ENCODE measurements at regions not wholly inside any gene's neighbourhood (a gene's known extent, or its start where the extent isn't known, plus 50 kb on each side); places are given as distances from the start of the nearest gene placed in this dataset.

DNA sequence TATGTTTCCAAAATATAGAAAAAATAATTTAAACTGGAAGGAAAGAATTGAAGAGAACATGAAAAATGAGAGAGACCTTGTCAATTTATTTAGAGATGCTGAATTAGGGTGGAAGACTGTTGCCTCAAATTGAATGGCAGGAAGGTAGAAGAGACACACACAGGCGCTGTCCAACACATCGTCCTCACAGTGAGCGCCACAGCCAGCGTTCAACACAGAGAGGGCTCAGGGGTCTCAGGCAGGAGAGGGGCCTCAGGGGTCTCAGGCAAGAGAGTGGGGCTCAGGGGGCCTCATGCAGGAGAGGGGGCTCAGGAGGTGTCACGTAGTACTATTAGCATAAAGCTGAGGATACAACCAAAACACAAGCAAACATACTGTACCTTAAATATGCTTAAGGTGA is 65.7 kb downstream of the TMEM18 start:
- no peak for DNase-seq

DNA sequence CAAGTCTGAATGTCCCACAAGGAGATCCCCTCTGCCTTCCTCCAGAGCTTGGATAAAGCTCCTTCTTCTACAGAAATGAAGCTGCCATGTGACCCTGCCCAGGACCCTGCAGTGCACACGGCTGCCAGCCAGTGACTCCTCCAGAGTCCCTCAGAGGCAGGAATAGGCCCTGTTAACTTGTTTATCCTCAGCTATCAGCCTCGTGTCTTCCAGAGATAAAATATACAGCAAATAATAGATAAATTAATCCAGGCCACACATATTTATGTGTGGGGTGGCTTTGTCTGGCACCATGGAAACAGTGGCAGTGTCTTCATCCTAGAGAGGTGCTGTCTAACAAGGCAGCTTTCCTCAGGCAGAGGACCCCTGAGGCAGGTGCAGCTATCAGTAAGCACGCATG is 66.7 kb downstream of the TMEM18 start:
- no peak for DNase-seq

DNA sequence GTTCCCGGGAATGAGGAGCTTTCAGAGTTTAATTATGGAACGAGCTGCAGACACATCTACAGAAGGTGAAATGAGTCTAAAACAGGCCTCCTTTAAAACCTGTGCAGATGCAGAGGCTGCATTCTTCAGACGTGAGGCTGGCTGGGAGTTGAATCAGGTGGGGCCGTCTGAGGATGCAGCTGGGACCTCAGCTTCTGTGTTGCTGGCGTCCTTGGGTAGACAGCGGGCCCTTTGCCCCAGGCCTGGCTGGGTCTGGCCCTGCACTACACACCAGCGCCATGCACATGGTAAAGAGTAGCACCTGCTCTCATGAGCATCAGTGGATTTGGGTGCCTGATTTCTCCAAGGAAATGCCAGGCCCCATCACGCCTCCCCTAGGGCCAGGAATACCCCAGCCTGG is 67.3 kb downstream of the TMEM18 start:
- no peak for DNase-seq

DNA sequence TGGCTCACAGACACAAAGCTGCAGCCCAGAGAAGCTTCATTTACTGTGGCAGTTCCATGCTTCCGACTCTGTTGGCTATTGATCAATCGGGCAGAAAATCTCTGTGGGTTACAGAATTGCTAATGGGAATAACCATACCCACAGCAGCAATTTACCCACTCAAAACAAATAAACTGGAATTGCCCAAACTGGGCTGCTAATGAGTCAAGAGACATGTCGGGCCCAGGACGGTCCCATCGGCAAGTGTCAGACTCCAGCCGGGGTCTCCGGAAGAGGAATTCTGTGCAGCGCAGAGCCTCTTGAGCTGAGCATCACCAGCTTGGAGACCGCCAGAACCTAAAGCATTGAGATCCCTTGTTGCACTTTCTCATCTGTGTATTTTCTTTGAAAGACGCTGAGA is 67.8 kb downstream of the TMEM18 start:
- DNase-seq = no peak

DNA sequence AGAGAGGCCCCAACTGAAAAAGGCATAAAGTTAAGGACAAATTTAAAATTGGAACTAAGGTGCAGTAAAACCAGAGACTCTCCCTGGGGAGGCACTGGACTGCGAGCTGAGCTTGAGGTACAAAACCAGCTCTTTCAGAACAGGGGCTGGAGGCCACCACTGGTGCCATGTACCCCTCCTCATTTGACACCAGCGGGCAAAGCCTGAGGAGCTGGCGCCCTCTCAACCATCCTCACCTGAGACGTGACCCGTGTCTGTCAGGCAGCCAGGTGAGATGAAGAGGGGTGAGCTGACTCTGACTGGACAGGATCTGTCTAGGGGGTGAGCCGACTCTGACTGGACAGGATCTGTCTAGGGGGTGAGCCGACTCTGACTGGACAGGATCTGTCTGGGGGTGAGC is 68.5 kb downstream of the TMEM18 start:
- DNase-seq = no peak

DNA sequence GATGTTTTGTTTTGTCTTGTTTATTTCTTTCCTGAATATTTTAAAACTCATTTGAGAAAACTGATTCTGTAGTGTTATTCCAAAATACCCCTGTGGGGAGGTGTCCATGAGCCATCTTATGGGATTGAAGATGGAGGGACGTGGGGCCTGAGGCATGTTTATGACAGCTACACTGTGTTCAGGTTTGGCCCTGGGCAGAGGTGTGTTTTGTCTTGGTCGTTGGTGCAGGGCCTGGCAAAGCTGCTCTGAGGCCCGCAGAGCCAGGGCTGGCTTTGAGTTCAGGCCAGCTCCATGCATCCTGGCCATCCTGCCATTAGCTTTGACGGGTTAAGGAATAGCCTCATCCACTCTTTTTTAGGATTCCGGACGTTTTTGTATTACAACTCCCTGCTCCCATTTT is 68.9 kb downstream of the TMEM18 start:
- DNase-seq = no peak

DNA sequence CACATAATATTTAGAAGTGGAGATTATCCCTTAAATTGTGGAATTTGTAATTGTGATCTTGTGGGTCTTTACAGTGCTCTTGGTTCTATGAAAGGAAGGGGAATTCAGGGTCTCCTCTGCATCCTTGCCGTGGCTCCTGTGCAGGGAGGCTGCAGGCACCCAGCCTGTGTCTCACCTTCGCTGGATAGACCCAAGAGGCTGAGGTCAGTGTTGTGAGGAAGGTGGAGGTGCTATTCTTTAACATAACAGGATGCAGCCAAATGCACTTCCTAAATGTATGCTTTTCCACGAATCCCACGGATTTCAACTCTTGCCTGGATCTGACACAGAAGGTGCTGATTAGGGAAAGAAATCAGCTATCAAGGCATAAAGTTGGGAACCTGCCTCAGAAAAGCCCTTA is 69.5 kb downstream of the TMEM18 start:
- no peak for DNase-seq

DNA sequence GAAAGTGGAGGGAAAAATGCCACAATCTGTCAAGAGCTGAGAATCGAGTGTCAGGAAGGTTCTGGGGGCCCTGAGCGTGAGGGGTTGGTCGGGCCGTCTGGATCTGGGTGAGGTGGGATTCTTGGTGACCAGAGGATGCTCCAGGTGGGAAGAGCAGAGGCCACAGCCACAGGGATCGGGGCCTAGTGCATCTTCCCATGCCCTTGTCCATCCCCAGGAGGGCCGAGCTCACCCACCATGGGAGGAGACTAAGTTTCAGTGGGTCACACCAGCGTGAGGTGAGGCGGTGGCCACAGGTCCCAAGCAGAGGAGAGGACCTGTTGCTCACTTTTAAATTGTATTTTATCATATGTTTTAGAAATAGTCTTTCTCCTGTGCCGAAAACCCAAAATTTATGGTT is 70.0 kb downstream of the TMEM18 start:
- DNase-seq = no peak

DNA sequence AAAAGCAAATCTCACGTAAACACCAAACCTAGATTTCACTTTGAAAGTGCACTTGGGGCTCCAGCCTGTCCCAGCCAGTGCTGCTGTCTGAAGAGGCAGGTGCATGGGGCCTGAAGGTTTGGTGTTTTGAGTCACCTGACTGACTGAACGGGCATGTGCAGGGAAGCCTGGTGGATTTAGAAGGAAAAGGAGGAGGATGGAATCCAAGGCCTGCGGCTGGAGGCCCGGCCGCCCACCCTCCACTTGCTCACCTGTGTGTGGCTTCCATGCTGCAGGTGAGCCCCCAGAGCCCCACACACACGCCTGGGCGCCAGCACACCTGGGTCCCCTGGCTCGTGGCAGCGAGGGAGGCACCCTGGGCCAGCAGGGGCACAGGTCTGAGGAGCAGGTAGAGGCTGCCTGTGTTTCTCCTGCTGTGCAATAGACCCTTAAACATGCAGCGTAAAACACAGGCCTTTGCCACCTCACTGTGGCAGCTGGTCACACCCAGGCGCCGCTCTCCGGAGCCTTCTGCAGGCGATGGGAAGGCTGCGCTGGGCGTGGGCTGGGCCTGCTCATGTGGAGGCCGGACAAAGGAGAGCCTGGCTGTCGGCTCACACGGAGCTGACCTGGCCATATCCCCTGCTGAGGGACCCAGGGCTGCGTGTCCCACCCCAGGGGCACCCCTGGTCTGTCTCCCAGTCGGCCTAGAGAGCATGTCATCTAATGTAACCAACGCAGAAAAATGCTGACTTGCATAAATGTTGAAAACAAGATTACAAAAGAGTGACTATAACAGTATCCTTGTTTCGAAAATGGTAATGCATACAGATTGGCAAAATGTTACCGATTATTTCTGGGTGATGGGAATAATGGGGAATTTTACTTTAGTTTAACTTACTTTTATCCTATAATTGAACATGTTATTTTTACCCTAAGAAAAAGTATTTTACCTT is 71.3 kb downstream of the TMEM18 start:
- no peak for DNase-seq

DNA sequence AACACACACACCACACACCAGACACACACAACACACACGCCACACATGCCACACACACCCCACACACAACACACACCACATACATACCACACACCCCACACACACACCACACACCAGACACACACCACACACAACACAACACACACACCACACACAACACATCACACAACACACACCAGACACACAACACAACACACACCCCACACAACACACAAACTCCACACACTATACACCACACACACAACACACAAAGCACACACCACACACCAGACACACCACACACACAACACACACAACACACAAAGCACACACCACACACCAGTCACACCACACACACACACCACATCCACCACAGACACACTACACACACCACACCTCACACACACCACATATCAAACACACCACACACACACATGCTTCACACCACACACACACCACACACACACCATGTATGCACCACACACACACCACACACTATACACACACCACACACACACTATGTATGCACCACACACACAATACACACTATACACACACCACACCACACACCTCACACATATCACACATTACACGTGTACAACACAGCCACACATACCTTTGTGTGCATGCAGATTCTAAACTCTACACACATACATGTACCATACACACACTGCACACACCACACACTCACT is 72.2 kb downstream of the TMEM18 start:
- DNase-seq = no peak

DNA sequence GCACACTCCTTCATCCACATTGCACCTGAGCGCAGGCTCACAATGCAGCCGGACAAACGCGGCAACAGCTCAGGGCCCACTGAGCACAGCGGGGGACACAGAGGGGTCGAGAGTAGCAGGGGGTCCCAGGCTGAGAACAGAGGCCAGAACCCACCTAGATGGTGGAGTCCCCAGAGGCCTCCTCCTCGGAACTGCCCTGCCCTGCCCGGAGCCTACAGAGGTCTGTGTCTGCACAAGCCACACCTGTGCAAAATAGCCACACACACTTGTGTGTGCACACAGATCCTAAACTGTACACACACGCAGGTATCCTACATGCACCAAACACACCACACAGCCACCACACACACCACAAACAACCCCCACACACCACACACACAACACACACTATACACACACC is 72.8 kb downstream of the TMEM18 start:
- DNase-seq = no peak

DNA sequence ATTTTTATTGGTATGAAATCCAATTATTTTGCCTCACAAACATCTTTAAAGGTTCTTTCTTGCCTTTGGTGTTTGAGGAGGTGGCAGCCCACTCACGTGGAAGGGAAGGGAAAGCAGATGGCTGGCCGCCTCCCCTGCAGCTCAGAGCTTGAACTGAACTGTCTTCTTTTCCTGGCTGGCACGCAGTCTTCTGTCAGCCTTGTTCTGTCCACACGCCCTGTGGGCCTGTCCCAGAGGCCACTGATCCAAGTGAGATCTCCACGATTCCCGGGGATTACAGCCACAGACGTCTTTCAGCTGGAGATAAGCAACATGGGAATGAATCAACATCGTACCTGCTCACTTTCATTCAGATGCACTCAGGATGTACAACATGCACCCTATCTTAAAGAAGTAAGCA is 73.3 kb downstream of the TMEM18 start:
- no peak for DNase-seq

DNA sequence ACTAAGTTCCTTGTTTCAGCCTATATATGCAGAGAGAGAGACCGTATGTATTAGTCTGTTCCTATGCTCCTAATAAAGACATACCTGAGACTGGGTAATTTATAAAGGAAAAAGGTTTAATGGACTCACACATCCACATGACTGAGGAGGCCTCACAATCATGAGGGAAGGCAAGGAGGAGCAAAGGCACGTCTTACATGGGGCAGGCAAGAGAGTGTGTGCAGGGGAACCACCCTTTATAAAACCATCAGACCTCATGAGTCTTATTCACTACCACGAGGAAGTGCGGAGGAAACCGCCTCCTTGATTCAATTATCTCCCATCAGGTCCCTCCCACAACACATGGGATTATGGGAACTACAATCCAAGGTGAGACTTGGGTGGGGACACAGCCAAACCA is 73.8 kb downstream of the TMEM18 start:
- DNase-seq = no peak

DNA sequence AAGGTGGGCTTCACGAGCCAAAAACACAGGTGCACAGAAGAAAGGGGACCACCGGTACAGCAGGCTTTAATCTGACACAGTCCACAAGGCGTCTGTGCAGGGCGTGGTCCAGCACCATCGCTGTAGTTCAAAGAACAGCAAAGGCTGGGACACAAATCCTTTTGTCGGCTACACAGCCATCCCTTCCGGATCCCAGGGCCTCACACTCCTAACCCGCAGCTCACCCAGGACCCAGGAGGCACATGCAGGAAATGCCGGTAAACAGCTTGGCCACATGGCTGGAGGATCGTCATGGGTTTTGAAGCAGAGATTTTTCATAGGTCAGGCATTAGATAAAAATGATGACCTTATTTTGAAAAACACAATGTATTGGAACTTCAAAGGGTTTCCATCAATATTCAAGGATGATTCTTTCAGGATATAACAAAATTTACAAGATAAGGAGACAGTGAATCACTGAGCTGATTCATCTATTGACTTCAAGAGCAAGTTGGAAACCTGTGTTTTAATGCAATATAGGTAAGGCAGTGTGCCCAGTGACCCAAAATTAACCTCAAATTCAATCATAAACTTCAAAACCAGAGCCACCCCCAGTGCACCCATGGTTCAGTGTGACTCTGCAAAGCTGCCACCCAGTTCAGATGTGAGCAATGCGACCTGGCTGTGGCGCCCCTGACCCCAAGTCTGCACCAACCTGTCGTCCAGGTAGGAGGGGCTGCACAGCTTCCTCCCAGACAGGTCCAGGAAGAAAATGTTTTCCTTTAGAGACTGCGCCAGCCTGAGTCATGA is 74.4 kb downstream of the TMEM18 start:
- no peak for DNase-seq

DNA sequence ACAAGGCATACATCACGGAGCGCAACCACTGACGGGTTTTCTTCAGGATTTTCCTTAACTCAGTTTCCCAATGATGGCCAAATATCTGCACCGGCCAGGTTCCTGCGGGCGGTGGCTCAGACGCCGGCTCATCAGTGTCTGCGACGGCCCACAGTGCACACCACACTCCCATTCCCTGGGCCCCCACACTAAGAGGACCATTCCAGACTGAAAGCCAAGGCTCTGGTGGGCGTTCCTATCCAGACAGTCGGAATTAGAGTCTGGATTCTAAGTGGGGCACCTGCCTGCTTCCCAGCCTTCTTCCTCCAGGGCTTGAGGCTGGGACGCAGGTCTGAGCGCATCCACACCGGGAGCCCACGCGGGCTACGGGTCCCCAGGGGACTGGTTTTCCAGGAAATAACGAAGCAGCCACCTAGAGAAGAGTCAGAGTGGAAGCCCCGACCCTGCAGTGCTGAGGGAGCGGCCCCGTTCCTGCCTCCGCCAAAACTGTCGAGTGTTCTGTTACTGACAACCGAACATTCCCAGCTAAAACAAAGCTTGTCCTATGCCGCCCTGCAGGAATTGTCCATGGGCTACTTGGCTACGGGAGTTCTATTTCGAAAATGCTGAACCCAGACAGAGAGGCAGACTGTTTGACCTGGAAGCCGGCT is 75.3 kb downstream of the TMEM18 start:
- DNase-seq = no peak

DNA sequence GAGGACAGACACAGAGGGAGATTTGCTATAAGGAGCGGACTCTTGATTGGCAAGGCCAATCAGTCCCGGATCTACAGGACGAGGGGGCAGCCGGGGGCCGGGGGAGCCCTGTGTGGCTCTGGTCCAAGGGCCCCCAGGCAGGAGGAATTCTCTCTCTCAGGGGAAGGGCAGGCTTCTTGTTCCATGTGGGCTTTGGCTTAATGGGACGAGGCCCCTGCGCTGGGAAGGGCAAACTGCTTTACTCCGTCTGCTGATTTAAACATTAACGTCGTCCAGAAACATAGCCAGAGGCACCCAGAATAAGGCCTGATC is 75.9 kb downstream of the TMEM18 start:
- no peak for DNase-seq

DNA sequence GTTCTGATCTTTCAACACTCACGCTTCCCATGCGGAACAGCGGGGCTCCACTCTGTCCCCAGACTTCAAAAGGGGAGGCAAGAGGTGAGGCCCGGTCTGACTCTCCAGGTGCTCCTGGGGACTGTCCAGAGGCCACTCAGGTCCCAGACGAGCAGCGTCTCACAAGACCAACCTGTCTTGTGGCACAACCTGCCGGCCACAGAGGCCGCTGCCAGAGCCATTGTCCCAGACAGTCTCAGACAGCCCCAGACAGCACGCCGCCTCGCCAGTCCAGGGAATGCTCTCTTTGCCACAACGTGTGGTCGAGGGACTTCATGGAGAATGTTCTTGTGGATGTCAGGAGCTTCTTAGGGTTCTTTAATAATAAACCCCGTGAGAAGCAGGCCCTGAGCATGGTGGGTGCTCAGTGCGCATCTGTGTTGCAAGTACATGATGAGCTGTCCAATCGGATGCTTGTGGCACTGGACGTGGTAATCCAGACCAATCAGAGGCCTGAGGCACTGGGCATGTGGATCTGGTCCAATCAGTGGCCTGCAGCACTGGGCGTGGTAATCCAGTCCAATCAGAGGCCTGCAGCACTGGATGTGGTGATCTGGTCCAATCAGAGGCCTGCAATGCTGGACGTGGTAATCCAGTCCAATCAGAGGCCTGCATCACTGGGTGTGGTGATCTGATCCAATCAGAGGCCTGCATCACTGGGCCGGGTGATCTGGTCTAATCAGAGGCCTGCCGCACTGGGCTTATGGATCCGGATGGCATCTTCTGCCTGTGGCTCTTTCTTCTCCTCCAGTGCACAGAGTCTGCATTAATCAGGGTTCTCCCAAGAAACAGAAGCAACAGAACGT is 76.4 kb downstream of the TMEM18 start:
- DNase-seq = no peak

DNA sequence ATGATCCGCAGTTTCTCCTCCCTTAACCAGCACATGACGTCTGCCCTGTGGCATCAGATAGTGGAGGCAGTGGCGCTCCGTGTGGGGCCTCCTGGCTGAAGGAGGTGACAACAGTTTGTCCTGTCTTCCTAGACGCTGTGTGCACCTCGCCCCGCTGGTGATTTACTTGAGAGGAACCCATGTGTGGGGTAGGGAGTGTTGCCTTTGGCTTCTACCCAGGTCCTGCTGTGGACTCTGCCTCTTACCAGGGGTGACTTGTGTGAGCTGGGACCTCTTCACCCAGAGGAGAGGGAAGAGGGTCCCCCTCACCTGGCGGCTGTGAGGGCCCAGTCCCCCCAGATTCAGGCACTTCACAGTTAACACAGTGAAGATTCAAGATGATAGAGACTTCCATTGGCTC is 77.6 kb downstream of the TMEM18 start:
- no peak for DNase-seq

DNA sequence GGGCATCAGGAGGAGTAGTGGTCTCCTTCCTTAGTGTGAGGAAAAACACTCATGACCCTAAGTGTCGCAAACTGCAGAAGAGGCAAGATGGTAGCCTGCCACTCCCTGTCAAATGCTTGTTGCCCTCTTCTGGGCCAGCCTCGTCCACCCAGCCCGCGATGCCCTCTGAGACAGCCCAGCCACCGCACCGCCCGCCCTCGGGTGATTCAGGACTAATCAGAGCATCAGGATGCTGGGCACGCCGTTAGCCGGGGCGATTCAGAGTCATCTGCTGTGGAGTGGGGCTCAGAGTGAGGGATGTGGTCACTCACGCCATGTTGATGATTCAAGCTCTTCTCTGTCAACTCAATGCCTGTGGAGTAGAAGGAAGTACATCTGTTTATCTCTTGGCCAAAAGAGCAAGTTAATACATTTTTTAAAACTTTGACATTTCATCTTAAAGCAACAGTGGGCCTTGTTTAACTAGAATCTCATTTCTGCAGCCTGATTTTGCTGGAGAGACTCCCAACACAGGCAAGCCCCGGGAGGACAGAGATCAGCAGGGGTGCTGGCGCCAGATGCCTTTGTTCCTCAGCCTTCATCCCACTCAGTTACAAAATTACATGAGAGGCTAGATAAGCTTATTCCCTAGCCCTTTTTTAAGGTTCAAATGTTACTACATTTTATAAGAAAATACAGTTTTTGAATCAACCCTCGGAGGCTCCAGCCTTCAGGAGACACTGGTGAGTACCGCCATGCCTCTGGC is 79.0 kb downstream of the TMEM18 start:
- no peak for DNase-seq

DNA sequence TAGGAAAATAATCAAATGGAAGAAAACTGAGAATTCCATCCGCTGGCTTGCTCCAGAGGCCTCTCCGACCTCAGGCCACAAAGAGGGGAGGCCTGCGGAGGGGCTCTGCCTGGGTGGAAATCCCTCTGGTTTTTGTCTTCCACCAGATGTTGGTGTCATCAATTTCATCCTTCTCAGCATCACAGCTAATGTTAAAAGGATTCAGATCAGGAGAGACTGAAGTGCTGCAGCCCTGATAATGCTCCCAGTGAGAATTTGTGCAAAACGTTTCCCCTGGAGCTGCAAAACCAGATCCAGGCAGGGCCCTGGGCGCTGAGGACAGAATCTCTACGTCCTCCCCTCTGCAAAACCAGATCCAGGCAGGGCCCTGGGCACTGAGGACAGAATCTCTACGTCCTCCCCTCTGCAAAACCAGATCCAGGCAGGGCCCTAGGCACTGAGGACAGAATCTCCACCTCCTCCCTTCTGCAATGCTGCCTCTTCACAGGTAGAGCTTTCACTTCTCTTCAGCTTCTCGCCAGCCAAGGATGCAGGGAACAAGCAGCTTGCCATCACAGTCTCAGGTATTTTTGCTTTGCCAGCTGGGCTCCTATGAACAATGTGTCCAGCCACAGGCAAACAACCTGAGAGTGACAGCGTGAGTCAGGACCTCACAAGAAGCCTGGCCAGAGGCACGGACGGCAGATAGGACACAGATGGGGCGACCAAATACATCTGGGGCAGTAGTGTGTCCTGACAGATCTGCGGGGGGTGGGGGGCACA is 81.2 kb downstream of the TMEM18 start:
- no peak for DNase-seq
